GM12878 (cell line): ENCODE measurements at regions not wholly inside any gene's neighbourhood (a gene's known extent, or its start where the extent isn't known, plus 50 kb on each side); places are given as distances from the start of the nearest gene placed in this dataset.

ENCODE experiments used
- CTCF ChIP-seq, 3 experiments: IDR thresholded peaks in 2 of 3; conservative IDR thresholded peaks in 1 of 3; 2 replicates each; pipeline ENCODE4 v1.5.1; 2011; ENCODE audit warnings: low read depth in 3 of 3, low read length in 3 of 3, mild to moderate bottlenecking in 3 of 3, control low read depth in 2 of 3, moderate library complexity in 2 of 3, inconsistent platforms in 1 of 3, mixed read lengths in 1 of 3; ENCODE audit not compliant: control insufficient read depth in 2 of 3, insufficient read depth in 1 of 3; ENCODE audit errors: extremely low read depth in 1 of 3
- E2F4 ChIP-seq: IDR thresholded peaks from 2 replicates; pipeline ENCODE4 v1.6.1; 2012; ENCODE audit warnings: low read depth, low read length, improper control_type of control experiment
- EGR1 ChIP-seq, 2 experiments: IDR thresholded peaks; 1 replicate in 1 of 2; 2 replicates in 1 of 2; pipeline ENCODE4 v1.6.1; 2011 to 2012; ENCODE audit warnings: low read depth in 2 of 2, low read length in 2 of 2, borderline replicate concordance in 1 of 2, mild to moderate bottlenecking in 1 of 2, moderate library complexity in 1 of 2
- EP300 ChIP-seq, 2 experiments: fragments of 150-350 bp in 1 of 2; IDR thresholded peaks; 2 replicates each; pipeline ENCODE4 v1.6.1; 2011 to 2012; ENCODE audit warnings: low read depth in 2 of 2, low read length in 2 of 2, borderline replicate concordance in 1 of 2, improper control_type of control experiment in 1 of 2, inconsistent platforms in 1 of 2; ENCODE audit not compliant: control insufficient read depth in 1 of 2

GRCh38 chr9:1170918-1171317 lies 120.8 kb downstream of the DMRT2 start:
- TF ChIP-seq E2F4: no peak
- no peak for TF ChIP-seq EP300 (IDR thresholded peaks at IDR 0.05; ENCODE audit: borderline replicate concordance in 1 of 2, control insufficient read depth in 1 of 2, low read depth in 2 of 2, low read length in 2 of 2)
- TF ChIP-seq EGR1 (IDR thresholded peaks at IDR 0.05; ENCODE audit: borderline replicate concordance in 1 of 2, low read depth in 2 of 2, low read length in 2 of 2): no peak
- no peak for TF ChIP-seq CTCF (IDR thresholded peaks at IDR 0.05 in 2 of 3, conservative IDR thresholded peaks at IDR 0.05 in 1 of 3; ENCODE audit: control insufficient read depth in 2 of 3, extremely low read depth in 1 of 3, insufficient read depth in 1 of 3, low read depth in 3 of 3, low read length in 3 of 3)
